ENCODE measurements at regions not wholly inside any gene's neighbourhood (a gene's known extent, or its start where the extent isn't known, plus 50 kb on each side); places are given as distances from the start of the nearest gene placed in this dataset.
"Not testable (repeated sequence)": the region's sequence is repeated elsewhere in the genome, so short reads cannot be mapped to it uniquely, and the experiment has no call there.

GRCh38 chr3:89533275-89533674, 425.9 kb downstream of the EPHA3 start:
- no peak for DNase-seq

GRCh38 chr3:89554587-89554986, 447.2 kb downstream of the EPHA3 start:
- not testable (repeated sequence) for DNase-seq

GRCh38 chr3:89558711-89559110, 451.3 kb downstream of the EPHA3 start:
- DNase-seq, result no peak

- DNase-seq, result peak; percentile 79
These were observed 453.1 kb downstream of the EPHA3 start for GRCh38 chr3:89560568-89560967.

- DNase-seq, result no peak
These were observed 455.0 kb downstream of the EPHA3 start for GRCh38 chr3:89562373-89562772.

GRCh38 chr3:89565098-89565497, 457.7 kb downstream of the EPHA3 start:
- DNase-seq, result no peak

- no peak for DNase-seq
These were observed 463.0 kb downstream of the EPHA3 start for GRCh38 chr3:89570465-89570864.

GRCh38 chr3:89571298-89571697, 463.9 kb downstream of the EPHA3 start:
- DNase-seq, result no peak

- DNase-seq, result no peak
These were observed 464.3 kb downstream of the EPHA3 start for GRCh38 chr3:89571707-89572106.

GRCh38 chr3:89572261-89572660, 464.8 kb downstream of the EPHA3 start:
- DNase-seq, result no peak

- DNase-seq, result no peak
These were observed 469.0 kb downstream of the EPHA3 start for GRCh38 chr3:89576417-89576816.

- DNase-seq, result no peak
These were observed 470.5 kb downstream of the EPHA3 start for GRCh38 chr3:89577637-89578530.

GRCh38 chr3:89580859-89581258, 473.4 kb downstream of the EPHA3 start:
- DNase-seq, result no peak

GRCh38 chr3:89584398-89584797, 477.0 kb downstream of the EPHA3 start:
- DNase-seq, result no peak

GRCh38 chr3:89586256-89586655, 478.8 kb downstream of the EPHA3 start:
- DNase-seq, result no peak

- no peak for DNase-seq
These were observed 479.3 kb downstream of the EPHA3 start for GRCh38 chr3:89586676-89587075.

- DNase-seq, result no peak
These were observed 498.7 kb downstream of the EPHA3 start for GRCh38 chr3:89606151-89606550.

GRCh38 chr3:89612027-89612426, 504.6 kb downstream of the EPHA3 start:
- no peak for DNase-seq

GRCh38 chr3:89613241-89613640, 505.8 kb downstream of the EPHA3 start:
- no peak for DNase-seq

GRCh38 chr3:89617706-89618105, 510.3 kb downstream of the EPHA3 start:
- DNase-seq, result no peak

- no peak for DNase-seq
These were observed 511.8 kb downstream of the EPHA3 start for GRCh38 chr3:89619263-89619662.

- DNase-seq, result no peak
These were observed 514.8 kb downstream of the EPHA3 start for GRCh38 chr3:89622063-89622700.

GRCh38 chr3:89624494-89624893, 517.1 kb downstream of the EPHA3 start:
- DNase-seq, result no peak

- DNase-seq, result no peak
These were observed 518.5 kb downstream of the EPHA3 start for GRCh38 chr3:89625945-89626344.
